Activated CD8-positive, alpha-beta T cell treated with anti-CD3 and anti-CD28 coated beads, Interleukin-2, amount 10 ng/mL, durations not matched to agents 7 days and 5 days (primary cell): ENCODE measurements at regions not wholly inside any gene's neighbourhood (a gene's known extent, or its start where the extent isn't known, plus 50 kb on each side); places are given as distances from the start of the nearest gene placed in this dataset.
"Not testable (repeated sequence)": the region's sequence is repeated elsewhere in the genome, so short reads cannot be mapped to it uniquely, and the experiment has no call there.

Experiments used
- ATAC-seq: fragments of 150-1000 bp; cut with Tn5 transposase; one replicate; pipeline ENCODE4 v1.10.0; 2021; ENCODE audit warnings: moderate library complexity
- CTCF ChIA-PET: fragments of 350-600 bp; sonication (Branson Sonifier 250); formaldehyde crosslinking; loops from one replicate; lab custom pipeline; 2021; ENCODE audit warnings: antibody characterized with exemption; lab: Charles Lee
- POLR2A ChIA-PET: fragments of 350-600 bp; sonication (Branson Sonifier 250); formaldehyde crosslinking; loops from one replicate; lab custom pipeline; 2021; ENCODE audit warnings: antibody characterized with exemption; lab: Charles Lee
- DNase-seq: peaks from one replicate; pipeline ENCODE4 v3.0.0-alpha.2; 2020
- H3K27ac Mint-ChIP-seq: one replicate; pipeline ENCODE4 v1.8.0; 2021; ENCODE audit warnings: mild to moderate bottlenecking, mixed read lengths
- H3K27me3 Mint-ChIP-seq: one replicate; pipeline ENCODE4 v1.8.0; 2021; ENCODE audit warnings: low read depth, mixed read lengths
- H3K36me3 Mint-ChIP-seq: one replicate; pipeline ENCODE4 v1.8.0; 2021; ENCODE audit warnings: low read depth, mixed read lengths
- H3K4me1 Mint-ChIP-seq: one replicate; pipeline ENCODE4 v1.8.0; 2021; ENCODE audit warnings: low read depth, mixed read lengths
- H3K4me3 Mint-ChIP-seq: one replicate; pipeline ENCODE4 v1.8.0; 2021; ENCODE audit warnings: mild to moderate bottlenecking, mixed read lengths
- H3K9me3 Mint-ChIP-seq: one replicate; pipeline ENCODE4 v1.8.0; 2022; ENCODE audit warnings: mixed read lengths; ENCODE audit not compliant: insufficient read depth

DNA sequence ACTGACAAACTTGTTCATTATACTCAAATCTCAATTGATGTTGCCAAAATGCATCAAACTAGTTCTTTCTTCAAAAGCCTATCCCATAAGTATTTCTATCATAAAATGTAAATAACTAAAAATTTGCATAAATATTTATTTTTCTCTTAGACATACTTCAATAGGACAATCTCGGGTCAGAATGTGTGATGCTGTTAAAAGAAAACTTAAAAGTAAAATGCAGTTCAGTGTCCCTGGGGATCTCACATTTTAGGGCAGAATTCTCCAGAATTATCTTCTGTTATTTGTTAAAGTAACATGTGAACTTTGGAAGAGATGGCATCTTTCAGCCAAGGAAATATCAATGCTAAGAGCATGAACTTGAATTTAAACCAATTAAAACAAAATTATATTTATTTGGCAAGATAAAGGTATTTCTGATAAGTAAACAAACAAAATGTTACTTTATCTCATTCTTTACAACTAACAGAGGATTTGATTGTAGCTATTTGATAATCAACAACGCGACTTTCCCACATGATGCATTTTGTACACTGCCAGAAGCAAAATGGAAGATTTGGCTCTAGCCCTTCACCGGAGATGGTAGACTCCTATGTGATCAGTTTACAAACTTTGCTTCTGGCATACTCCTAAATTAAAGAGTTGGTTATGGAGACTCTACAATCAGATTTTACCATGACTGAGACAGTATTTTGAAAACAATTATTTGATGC, 169.5 kb upstream of the EDNRB start:
- no peaks in the 10 kb centered on the region for H3K9me3 Mint-ChIP-seq
- DNase-seq = no peak
- CTCF ChIA-PET = no interaction called here
- POLR2A ChIA-PET = no interaction called here
- H3K4me1 Mint-ChIP-seq = no peaks in the 10 kb centered on the region
- no peak overlapping the region for H3K4me3 Mint-ChIP-seq
- H3K36me3 Mint-ChIP-seq = no peaks in the 10 kb centered on the region
- H3K27ac Mint-ChIP-seq = no peak overlapping the region
- ATAC-seq = no peak
- peaks cover 2% of the 10 kb centered on the region for H3K27me3 Mint-ChIP-seq

GRCh38 chr13:78085434-78086225, 167.0 kb upstream of the EDNRB start:
- H3K27me3 Mint-ChIP-seq = peaks cover 2% of the 10 kb centered on the region

DNA sequence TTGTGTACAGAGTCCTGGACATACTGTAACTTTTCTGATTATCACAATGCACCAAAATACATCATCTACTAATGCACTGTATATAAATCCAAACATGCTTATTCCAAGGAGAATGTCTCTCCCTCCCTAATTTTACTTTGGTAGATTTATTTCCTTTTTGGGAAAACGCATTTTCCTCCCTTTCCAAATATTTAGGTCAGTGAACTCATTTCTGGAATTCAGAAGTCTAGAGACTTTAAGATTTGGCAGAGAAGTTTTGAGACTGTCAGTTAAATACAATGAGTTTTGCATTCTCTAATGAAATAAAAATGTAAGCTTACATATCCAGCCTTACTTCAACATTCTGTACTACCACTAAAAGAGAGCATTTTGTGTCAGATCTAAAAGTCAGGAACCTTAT, 165.8 kb upstream of the EDNRB start:
- Mint-ChIP-seq H3K4me1 (no peaks in the 10 kb centered on the region), H3K4me3 (no peak overlapping the region), H3K27ac (no peak overlapping the region), H3K36me3 (no peaks in the 10 kb centered on the region), H3K27me3 (peaks cover 2% of the 10 kb centered on the region), H3K9me3 (peaks cover 6% of the 10 kb centered on the region)
- POLR2A ChIA-PET = no interaction called here
- CTCF ChIA-PET = no interaction called here
- ATAC-seq (no peak), DNase-seq (no peak)

More at GRCh38 chr13:78085434-78086225, 167.0 kb upstream of the EDNRB start:
- H3K4me3 Mint-ChIP-seq = no peak overlapping the region
- DNase-seq (no peak), ATAC-seq (no peak)
- ChIA-PET CTCF (interaction anchor here (1.0 kb wide), 1 partner anchor 36 kb away, joined by 4 read pairs; no protein-coding TSS in a partner anchor), POLR2A (no interaction called here)
- H3K4me1 Mint-ChIP-seq = no peaks in the 10 kb centered on the region
- H3K27ac Mint-ChIP-seq = no peak overlapping the region
- H3K9me3 Mint-ChIP-seq = peaks cover 6% of the 10 kb centered on the region
- H3K36me3 Mint-ChIP-seq = no peaks in the 10 kb centered on the region

- H3K4me1 Mint-ChIP-seq = no peaks in the 10 kb centered on the region
- H3K36me3 Mint-ChIP-seq = no peaks in the 10 kb centered on the region
- CTCF ChIA-PET = no interaction called here
- ATAC-seq = no peak
- POLR2A ChIA-PET = no interaction called here
- no peak for DNase-seq
- no peak overlapping the region for H3K4me3 Mint-ChIP-seq
- H3K27ac Mint-ChIP-seq = no peak overlapping the region
- no peaks in the 10 kb centered on the region for H3K27me3 Mint-ChIP-seq
- peaks cover 6% of the 10 kb centered on the region for H3K9me3 Mint-ChIP-seq
These were observed 159.5 kb upstream of the EDNRB start for GRCh38 chr13:78078168-78078567.

DNA sequence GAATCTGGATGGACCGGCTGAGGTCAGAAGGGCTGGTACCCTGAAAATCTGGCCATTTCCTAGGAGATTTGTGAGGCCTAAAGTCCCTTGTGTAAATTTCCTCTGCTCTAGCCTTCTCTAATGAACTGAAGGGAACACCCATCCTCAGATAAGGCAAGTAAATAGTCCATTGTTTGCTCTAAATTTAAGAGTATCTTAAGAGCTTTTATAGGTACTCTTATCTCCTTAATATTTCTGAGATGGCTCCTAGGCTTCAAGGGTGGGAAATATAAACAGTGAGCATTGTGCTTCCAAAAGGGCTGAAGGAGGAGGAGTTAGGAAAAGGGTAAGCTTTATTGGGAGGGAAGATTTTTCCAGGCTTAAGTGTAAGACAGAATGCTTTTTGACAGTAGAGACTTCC, 148.7 kb upstream of the EDNRB start:
- DNase-seq (no peak), ATAC-seq (no peak)
- CTCF ChIA-PET = no interaction called here
- Mint-ChIP-seq H3K4me3 (no peak overlapping the region), H3K4me1 (no peaks in the 10 kb centered on the region), H3K27ac (no peak overlapping the region), H3K27me3 (no peaks in the 10 kb centered on the region), H3K9me3 (no peaks in the 10 kb centered on the region), H3K36me3 (no peaks in the 10 kb centered on the region)
- POLR2A ChIA-PET = no interaction called here

DNA sequence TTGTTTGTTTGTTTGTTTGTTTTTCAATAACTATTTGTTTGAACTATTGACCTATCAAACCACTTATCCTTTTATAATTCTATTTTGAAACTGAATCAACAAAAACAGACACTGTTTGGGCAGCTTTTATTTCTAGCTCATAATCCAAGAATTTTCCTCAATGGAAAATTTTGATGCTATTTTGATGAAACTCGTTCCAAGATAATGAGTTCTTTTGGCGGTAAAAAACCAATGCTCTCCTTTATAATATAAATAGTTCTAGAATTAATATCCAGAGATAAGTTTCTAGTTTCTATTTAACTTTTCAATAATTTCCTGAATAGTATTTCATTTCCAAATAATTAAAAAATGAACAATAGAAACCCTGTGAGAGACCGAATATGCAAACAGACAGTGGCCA, 146.5 kb upstream of the EDNRB start:
- CTCF ChIA-PET = no interaction called here

GRCh38 chr13:78061806-78062205, 143.2 kb upstream of the EDNRB start:
- no peaks in the 10 kb centered on the region for H3K9me3 Mint-ChIP-seq
- ChIA-PET CTCF (no interaction called here), POLR2A (no interaction called here)
- DNase-seq (no peak), ATAC-seq (no peak)
- no peak overlapping the region for H3K27ac Mint-ChIP-seq
- no peaks in the 10 kb centered on the region for H3K36me3 Mint-ChIP-seq
- H3K27me3 Mint-ChIP-seq = no peaks in the 10 kb centered on the region
- no peaks in the 10 kb centered on the region for H3K4me1 Mint-ChIP-seq
- no peak overlapping the region for H3K4me3 Mint-ChIP-seq

More for the DNA sequence above, 146.5 kb upstream of the EDNRB start:
- Mint-ChIP-seq H3K36me3 (no peaks in the 10 kb centered on the region), H3K27ac (no peak overlapping the region), H3K4me3 (no peak overlapping the region), H3K27me3 (no peaks in the 10 kb centered on the region), H3K9me3 (no peaks in the 10 kb centered on the region), H3K4me1 (no peaks in the 10 kb centered on the region)
- DNase-seq = no peak
- no peak for ATAC-seq
- POLR2A ChIA-PET = no interaction called here

DNA sequence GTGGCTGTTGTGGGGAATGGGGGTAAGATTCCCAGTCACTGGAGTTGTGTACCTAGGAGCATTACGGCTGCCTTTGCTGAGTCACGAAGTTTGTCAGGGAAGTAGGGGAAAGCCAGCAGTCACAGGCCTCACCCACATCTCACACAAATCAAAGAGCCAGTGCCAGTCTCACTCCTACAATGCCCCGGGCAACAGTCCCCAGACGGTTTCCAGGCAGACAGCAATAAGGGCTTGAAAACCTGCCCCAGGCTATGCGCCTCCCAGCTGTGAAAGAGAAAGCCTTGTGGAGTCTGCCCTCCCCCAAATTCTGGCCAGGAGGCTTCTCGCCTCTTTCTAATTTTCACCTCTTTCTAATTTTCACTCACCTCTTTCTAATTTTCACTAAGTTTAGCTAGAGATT, 142.3 kb upstream of the EDNRB start:
- H3K27ac Mint-ChIP-seq = no peak overlapping the region
- no peaks in the 10 kb centered on the region for H3K36me3 Mint-ChIP-seq
- CTCF ChIA-PET = no interaction called here
- no peaks in the 10 kb centered on the region for H3K27me3 Mint-ChIP-seq
- POLR2A ChIA-PET = no interaction called here
- no peak for ATAC-seq
- H3K9me3 Mint-ChIP-seq = peaks cover 6% of the 10 kb centered on the region
- H3K4me3 Mint-ChIP-seq = no peak overlapping the region
- no peak for DNase-seq
- H3K4me1 Mint-ChIP-seq = no peaks in the 10 kb centered on the region

DNA sequence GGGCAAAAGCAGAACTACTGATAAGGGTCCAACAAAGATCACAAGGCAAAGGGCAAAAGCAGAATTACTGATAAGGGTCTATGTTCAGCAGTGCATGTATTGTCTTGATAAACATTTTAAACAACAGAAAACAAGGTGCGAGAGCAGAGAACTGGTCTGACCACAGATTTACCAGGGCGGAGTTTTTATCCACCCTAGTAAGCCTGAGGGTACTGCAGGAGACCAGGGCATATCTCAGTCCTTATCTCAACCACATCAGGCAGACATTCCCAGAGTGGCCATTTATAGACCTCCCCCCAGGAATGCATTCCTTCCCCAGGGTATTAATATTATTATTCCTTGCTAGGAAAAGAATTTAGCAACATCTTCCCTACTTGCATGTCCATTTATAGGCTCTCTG, 138.2 kb upstream of the EDNRB start:
- CTCF ChIA-PET, POLR2A ChIA-PET, H3K27me3 Mint-ChIP-seq, ATAC-seq, H3K27ac Mint-ChIP-seq, DNase-seq, H3K36me3 Mint-ChIP-seq, H3K9me3 Mint-ChIP-seq, H3K4me1 Mint-ChIP-seq, H3K4me3 Mint-ChIP-seq: not testable (repeated sequence)

- ChIA-PET CTCF (no interaction called here), POLR2A (no interaction called here)
- no peaks in the 10 kb centered on the region for H3K4me1 Mint-ChIP-seq
- no peaks in the 10 kb centered on the region for H3K36me3 Mint-ChIP-seq
- DNase-seq = no peak
- H3K9me3 Mint-ChIP-seq = peaks cover 6% of the 10 kb centered on the region
- ATAC-seq = no peak
- H3K27ac Mint-ChIP-seq = no peak overlapping the region
- H3K4me3 Mint-ChIP-seq = no peak overlapping the region
- no peaks in the 10 kb centered on the region for H3K27me3 Mint-ChIP-seq
These were observed 135.5 kb upstream of the EDNRB start for GRCh38 chr13:78054157-78054556.

DNA sequence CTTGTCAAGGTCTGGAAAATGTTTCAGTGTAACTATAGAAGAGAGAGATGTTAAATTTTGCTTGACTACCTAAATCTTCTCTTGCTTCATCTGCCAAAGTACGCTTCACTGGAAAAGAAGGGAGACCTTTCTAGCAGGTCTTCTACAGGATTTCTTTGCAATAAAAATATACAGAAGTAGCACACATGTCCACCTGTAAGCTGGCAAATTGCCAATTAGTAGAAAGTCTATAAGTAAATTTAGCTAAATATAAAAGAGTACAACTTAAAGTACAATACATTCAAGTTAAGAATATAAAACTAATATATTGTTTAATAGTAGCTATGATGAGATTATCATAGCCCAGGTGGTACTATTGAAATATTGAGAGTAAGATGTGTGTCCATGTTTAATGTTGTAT, 128.5 kb upstream of the EDNRB start:
- Mint-ChIP-seq H3K9me3 (no peaks in the 10 kb centered on the region), H3K27ac (no peak overlapping the region)
- CTCF ChIA-PET = no interaction called here

DNA sequence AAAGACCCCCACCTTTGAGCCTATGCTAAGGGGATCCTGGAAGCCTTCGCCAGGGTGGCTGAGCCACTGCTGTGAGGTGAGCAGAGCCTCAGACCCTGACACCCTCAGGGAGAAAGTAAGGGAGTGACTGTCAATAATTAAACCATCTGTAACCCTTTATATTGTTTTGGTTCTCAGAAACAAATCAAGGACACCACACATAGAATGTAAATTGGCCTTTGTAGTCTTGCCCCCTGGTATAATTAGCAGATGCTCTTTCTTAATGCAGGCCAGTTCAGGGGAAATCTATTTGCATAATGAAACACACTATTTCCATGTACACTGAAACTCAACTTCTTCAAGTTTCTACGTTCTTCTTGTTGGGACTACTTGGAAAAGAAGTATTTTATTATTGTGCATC, 127.7 kb upstream of the EDNRB start:
- DNase-seq (no peak), ATAC-seq (no peak)
- ChIA-PET CTCF (no interaction called here), POLR2A (no interaction called here)
- Mint-ChIP-seq H3K9me3 (no peaks in the 10 kb centered on the region), H3K27me3 (peaks cover 2% of the 10 kb centered on the region), H3K36me3 (no peaks in the 10 kb centered on the region), H3K4me3 (no peak overlapping the region), H3K27ac (no peak overlapping the region), H3K4me1 (no peaks in the 10 kb centered on the region)

More for the DNA sequence above, 128.5 kb upstream of the EDNRB start:
- ATAC-seq = no peak
- peaks cover 2% of the 10 kb centered on the region for H3K27me3 Mint-ChIP-seq
- no peak overlapping the region for H3K4me3 Mint-ChIP-seq
- DNase-seq = no peak
- H3K36me3 Mint-ChIP-seq = no peaks in the 10 kb centered on the region
- POLR2A ChIA-PET = no interaction called here
- no peaks in the 10 kb centered on the region for H3K4me1 Mint-ChIP-seq
